Ishikawa (cell line): ENCODE measurements at regions not wholly inside any gene's neighbourhood (a gene's known extent, or its start where the extent isn't known, plus 50 kb on each side); places are given as distances from the start of the nearest gene placed in this dataset.

ENCODE experiments used
- CEBPB ChIP-seq: IDR thresholded peaks from 2 replicates; pipeline ENCODE4 v1.6.1; 2012
- CREB1 ChIP-seq: IDR thresholded peaks from 2 replicates; pipeline ENCODE4 v1.6.1; 2012; ENCODE audit warnings: low read depth
- EGR1 ChIP-seq: IDR thresholded peaks from 2 replicates; pipeline ENCODE4 v1.6.1; 2012
- EP300 ChIP-seq: IDR thresholded peaks from 2 replicates; pipeline ENCODE4 v1.6.1; 2012; ENCODE audit warnings: borderline replicate concordance
- FOXM1 ChIP-seq: IDR thresholded peaks from 2 replicates; pipeline ENCODE4 v1.6.1; 2012; ENCODE audit warnings: low read depth, borderline replicate concordance
- MAX ChIP-seq: IDR thresholded peaks from 2 replicates; pipeline ENCODE4 v1.6.1; 2012
- NFIC ChIP-seq: IDR thresholded peaks from 2 replicates; pipeline ENCODE4 v1.6.1; 2012
- RAD21 ChIP-seq: IDR thresholded peaks from 2 replicates; pipeline ENCODE4 v1.6.1; 2012; ENCODE audit warnings: low read depth
- REST ChIP-seq: IDR thresholded peaks from 2 replicates; pipeline ENCODE4 v1.6.1; 2012; ENCODE audit warnings: low read depth, mild to moderate bottlenecking
- TAF1 ChIP-seq: IDR thresholded peaks from 2 replicates; pipeline ENCODE4 v1.6.1; 2012; ENCODE audit warnings: low read depth, mild to moderate bottlenecking
- TEAD4 ChIP-seq: IDR thresholded peaks from 2 replicates; pipeline ENCODE4 v1.6.1; 2012
- USF1 ChIP-seq: IDR thresholded peaks from 2 replicates; pipeline ENCODE4 v1.6.1; 2012
- YY1 ChIP-seq: IDR thresholded peaks from 2 replicates; pipeline ENCODE4 v1.6.1; 2012; ENCODE audit warnings: low read depth

- TF ChIP-seq CEBPB (no peak), RAD21 (no peak), USF1 (no peak), EP300 (no peak), REST (no peak), NFIC (no peak), MAX (no peak), CREB1 (no peak), EGR1 (no peak), FOXM1 (no peak), YY1 (no peak), TAF1 (no peak), TEAD4 (no peak)
These were observed 321.7 kb downstream of the TXNL1 start for GRCh38 chr18:56316727-56317126.
